GM12874 (cell line): ENCODE measurements at regions not wholly inside any gene's neighbourhood (a gene's known extent, or its start where the extent isn't known, plus 50 kb on each side); places are given as distances from the start of the nearest gene placed in this dataset.

Experiments
- CTCF ChIP-seq: IDR thresholded peaks from 2 replicates; pipeline ENCODE4 v1.5.1; 2011; ENCODE audit warnings: low read depth, mild to moderate bottlenecking, control low read depth, low read length, moderate library complexity; ENCODE audit not compliant: insufficient read depth

- TF ChIP-seq CTCF: no peak
These were observed 274.8 kb downstream of the CTTN start for GRCh38 chr11:70672991-70673653.

GRCh38 chr11:70674605-70675004 is 276.3 kb downstream of the CTTN start:
- TF ChIP-seq CTCF: no peak

- TF ChIP-seq CTCF: no peak
These were observed 277.5 kb downstream of the CTTN start for GRCh38 chr11:70675697-70676374.

- TF ChIP-seq CTCF: no peak
These were observed 279.0 kb downstream of the CTTN start for GRCh38 chr11:70677232-70677916.

- no peak for TF ChIP-seq CTCF
These were observed 280.9 kb downstream of the CTTN start for GRCh38 chr11:70678931-70679900.

- no peak for TF ChIP-seq CTCF
These were observed 282.5 kb downstream of the CTTN start for GRCh38 chr11:70680781-70681281.
